OCI-M1 (cell line): ENCODE measurements at regions not wholly inside any gene's neighbourhood (a gene's known extent, or its start where the extent isn't known, plus 50 kb on each side); places are given as distances from the start of the nearest gene placed in this dataset.

Source experiments
- DNase-seq: peaks from one replicate; lab custom pipeline; 2025; lab: John Stamatoyannopoulos, UW

- no peak for DNase-seq
Measured at GRCh38 chr22:47594836-47595521, 832.5 kb downstream of the TBC1D22A start.

- no peak for DNase-seq
Measured at GRCh38 chr22:47593911-47594311, 831.5 kb downstream of the TBC1D22A start.

- DNase-seq = no peak
Measured at GRCh38 chr22:47593291-47593690, 830.8 kb downstream of the TBC1D22A start.

- no peak for DNase-seq
Measured at GRCh38 chr22:47592791-47593190, 830.3 kb downstream of the TBC1D22A start.

- no peak for DNase-seq
Measured at GRCh38 chr22:47591709-47592108, 829.3 kb downstream of the TBC1D22A start.

GRCh38 chr22:47591016-47591415, 828.6 kb downstream of the TBC1D22A start:
- DNase-seq = no peak

- DNase-seq = no peak
Measured at GRCh38 chr22:47589271-47590250, 827.1 kb downstream of the TBC1D22A start.

- DNase-seq = no peak
Measured at GRCh38 chr22:47588578-47588960, 826.1 kb downstream of the TBC1D22A start.

- no peak for DNase-seq
Measured at GRCh38 chr22:47587861-47588577, 825.6 kb downstream of the TBC1D22A start.

- DNase-seq = no peak
Measured at GRCh38 chr22:47587361-47587760, 824.9 kb downstream of the TBC1D22A start.

GRCh38 chr22:47586946-47587345, 824.5 kb downstream of the TBC1D22A start:
- no peak for DNase-seq

- no peak for DNase-seq
Measured at GRCh38 chr22:47586038-47586437, 823.6 kb downstream of the TBC1D22A start.

GRCh38 chr22:47583959-47584562, 821.6 kb downstream of the TBC1D22A start:
- no peak for DNase-seq

GRCh38 chr22:47582067-47582466, 819.6 kb downstream of the TBC1D22A start:
- no peak for DNase-seq

GRCh38 chr22:47580121-47580520, 817.7 kb downstream of the TBC1D22A start:
- no peak for DNase-seq

- DNase-seq = no peak
Measured at GRCh38 chr22:47576908-47577307, 814.5 kb downstream of the TBC1D22A start.

GRCh38 chr22:47575291-47575690, 812.8 kb downstream of the TBC1D22A start:
- no peak for DNase-seq

- no peak for DNase-seq
Measured at GRCh38 chr22:47574556-47574955, 812.1 kb downstream of the TBC1D22A start.

- no peak for DNase-seq
Measured at GRCh38 chr22:47573141-47573540, 810.7 kb downstream of the TBC1D22A start.

- DNase-seq = no peak
Measured at GRCh38 chr22:47572443-47572842, 810.0 kb downstream of the TBC1D22A start.

GRCh38 chr22:47571616-47572015, 809.2 kb downstream of the TBC1D22A start:
- no peak for DNase-seq

GRCh38 chr22:47570851-47571250, 808.4 kb downstream of the TBC1D22A start:
- DNase-seq = no peak
